WTC11 (cell line): ENCODE measurements at regions not wholly inside any gene's neighbourhood (a gene's known extent, or its start where the extent isn't known, plus 50 kb on each side); places are given as distances from the start of the nearest gene placed in this dataset.

Experiments used
- ATAC-seq: fragments of 200-7000 bp; cut with Tn5 transposase; 2 replicates; pipeline ENCODE4 v1.10.0; 2021; ENCODE audit warnings: mild to moderate bottlenecking, moderate library complexity
- CTCF ChIA-PET: fragments of 300-600 bp; sonication (Branson Sonifier 250); formaldehyde crosslinking; loops from one replicate; lab custom pipeline; 2021; ENCODE audit warnings: antibody characterized with exemption; lab: Charles Lee
- POLR2A ChIA-PET: fragments of 350-600 bp; sonication (Branson Sonifier 250); formaldehyde crosslinking; loops from one replicate; lab custom pipeline; 2021; ENCODE audit warnings: antibody characterized with exemption; lab: Charles Lee
- DNase-seq: peaks from one replicate; pipeline ENCODE4 v3.0.0; 2021; ENCODE audit warnings: low spot score
- H3K27ac Mint-ChIP-seq: 2 replicates; pipeline ENCODE4 v1.8.0; 2021; ENCODE audit warnings: mixed read lengths
- H3K27me3 Mint-ChIP-seq: 2 replicates; pipeline ENCODE4 v1.8.0; 2021; ENCODE audit warnings: low read depth, mild to moderate bottlenecking, moderate library complexity, mixed read lengths
- H3K36me3 Mint-ChIP-seq: 2 replicates; pipeline ENCODE4 v1.8.0; 2021; ENCODE audit warnings: mixed read lengths
- H3K4me1 Mint-ChIP-seq: 2 replicates; pipeline ENCODE4 v1.8.0; 2022; ENCODE audit warnings: mixed read lengths
- H3K4me3 Mint-ChIP-seq: 2 replicates; pipeline ENCODE4 v1.8.0; 2021; ENCODE audit warnings: mild to moderate bottlenecking, moderate library complexity, mixed read lengths
- H3K9me3 Mint-ChIP-seq: 2 replicates; pipeline ENCODE4 v1.8.0; 2021; ENCODE audit warnings: mixed read lengths
- CREB1 ChIP-seq: sonication (generic); formaldehyde crosslinking; IDR thresholded peaks from 2 replicates; pipeline ENCODE4 v1.8.0; 2023; ENCODE audit warnings: mild to moderate bottlenecking, missing genetic modification reagents
- CREM ChIP-seq: sonication (generic); formaldehyde crosslinking; IDR thresholded peaks from 2 replicates; pipeline ENCODE4 v1.8.1; 2022; ENCODE audit warnings: mild to moderate bottlenecking, missing genetic modification reagents, moderate library complexity
- ELF4 ChIP-seq: sonication (generic); formaldehyde crosslinking; IDR thresholded peaks from 2 replicates; pipeline ENCODE4 v1.8.1; 2022; ENCODE audit warnings: low read depth, mild to moderate bottlenecking, moderate library complexity, missing genetic modification reagents
- EMX1 ChIP-seq: fragments of 250-450 bp; sonication (Bioruptor Pico); IDR thresholded peaks from 2 replicates; pipeline ENCODE4 v1.8.0; 2021; ENCODE audit warnings: mild to moderate bottlenecking
- ETV6 ChIP-seq: sonication (generic); formaldehyde crosslinking; IDR thresholded peaks from 2 replicates; pipeline ENCODE4 v1.8.1; 2022; ENCODE audit warnings: mild to moderate bottlenecking, missing genetic modification reagents
- FOXJ3 ChIP-seq: sonication (generic); formaldehyde crosslinking; IDR thresholded peaks from 2 replicates; pipeline ENCODE4 v1.9.0; 2021; ENCODE audit warnings: missing genetic modification reagents, mild to moderate bottlenecking, borderline replicate concordance
- GTF2I ChIP-seq: fragments of 250-450 bp; sonication (Bioruptor Pico); conservative IDR thresholded peaks from 2 replicates; pipeline ENCODE4 v1.4.0; 2021; ENCODE audit warnings: mild to moderate bottlenecking
- HMGA2 ChIP-seq: fragments of 250-450 bp; sonication (Bioruptor Pico); IDR thresholded peaks from 2 replicates; pipeline ENCODE4 v1.4.0; 2021; ENCODE audit warnings: mild to moderate bottlenecking, moderate library complexity
- IRF2 ChIP-seq: sonication (generic); formaldehyde crosslinking; IDR thresholded peaks from 2 replicates; pipeline ENCODE4 v1.8.0; 2022; ENCODE audit warnings: low read depth, missing genetic modification reagents, borderline replicate concordance
- MAX ChIP-seq: sonication (generic); formaldehyde crosslinking; IDR thresholded peaks from 2 replicates; pipeline ENCODE4 v1.8.0; 2022; ENCODE audit warnings: mild to moderate bottlenecking, missing genetic modification reagents
- MXD4 ChIP-seq: fragments of 250-450 bp; sonication (Bioruptor Pico); IDR thresholded peaks from 2 replicates; pipeline ENCODE4 v1.8.0; 2021; ENCODE audit warnings: mild to moderate bottlenecking, moderate library complexity, borderline replicate concordance
- NFYB ChIP-seq: sonication (generic); formaldehyde crosslinking; conservative IDR thresholded peaks from 2 replicates; pipeline ENCODE4 v1.8.0; 2022; ENCODE audit warnings: low read depth, missing genetic modification reagents
- PRDM15 ChIP-seq: sonication (generic); formaldehyde crosslinking; IDR thresholded peaks from 2 replicates; pipeline ENCODE4 v1.8.0; 2022; ENCODE audit warnings: missing genetic modification reagents
- PREB ChIP-seq: sonication (generic); formaldehyde crosslinking; IDR thresholded peaks from 2 replicates; pipeline ENCODE4 v1.8.1; 2022; ENCODE audit warnings: mild to moderate bottlenecking, missing genetic modification reagents, moderate library complexity, borderline replicate concordance
- RELA ChIP-seq: sonication (generic); formaldehyde crosslinking; IDR thresholded peaks from 2 replicates; pipeline ENCODE4 v1.8.1; 2022; ENCODE audit warnings: missing genetic modification reagents, mild to moderate bottlenecking, borderline replicate concordance
- RORB ChIP-seq: fragments of 250-450 bp; sonication (Bioruptor Pico); IDR thresholded peaks from 2 replicates; pipeline ENCODE4 v1.9.0; 2021; ENCODE audit warnings: mild to moderate bottlenecking
- SP1 ChIP-seq: sonication (generic); formaldehyde crosslinking; conservative IDR thresholded peaks from 2 replicates; pipeline ENCODE4 v1.8.1; 2022; ENCODE audit warnings: missing genetic modification reagents
- ZNF121 ChIP-seq: sonication (generic); formaldehyde crosslinking; IDR thresholded peaks from 2 replicates; pipeline ENCODE4 v1.8.0; 2023; ENCODE audit warnings: missing genetic modification reagents
- ZNF138 ChIP-seq: sonication (generic); formaldehyde crosslinking; conservative IDR thresholded peaks from 2 replicates; pipeline ENCODE4 v1.8.1; 2022; ENCODE audit warnings: mild to moderate bottlenecking, moderate library complexity, missing genetic modification reagents
- ZNF219 ChIP-seq: sonication (generic); formaldehyde crosslinking; IDR thresholded peaks from 2 replicates; pipeline ENCODE4 v1.8.0; 2023; ENCODE audit warnings: missing genetic modification reagents, mild to moderate bottlenecking, borderline replicate concordance
- ZNF232 ChIP-seq: sonication (generic); formaldehyde crosslinking; IDR thresholded peaks from 2 replicates; pipeline ENCODE4 v1.8.0; 2022; ENCODE audit warnings: mild to moderate bottlenecking, missing genetic modification reagents
- ZNF263 ChIP-seq: sonication (generic); formaldehyde crosslinking; IDR thresholded peaks from 2 replicates; pipeline ENCODE4 v1.8.1; 2022; ENCODE audit warnings: low read depth, mild to moderate bottlenecking, moderate library complexity, missing genetic modification reagents
- ZNF396 ChIP-seq: fragments of 250-450 bp; sonication (Bioruptor Pico); IDR thresholded peaks from 2 replicates; pipeline ENCODE4 v1.8.0; 2021; ENCODE audit warnings: mild to moderate bottlenecking, moderate library complexity, borderline replicate concordance
- TF ChIP-seq, protein P1 (sequence below): sonication (generic); formaldehyde crosslinking; IDR thresholded peaks from 2 replicates; pipeline ENCODE4 v1.8.1; 2022; ENCODE audit warnings: low read depth, missing genetic modification reagents, borderline replicate concordance
- TF ChIP-seq, protein P2 (sequence below): sonication (generic); formaldehyde crosslinking; conservative IDR thresholded peaks from 2 replicates; pipeline ENCODE4 v1.8.1; 2023; ENCODE audit warnings: mild to moderate bottlenecking, low read depth, missing genetic modification reagents, moderate library complexity

GRCh38 chr18:25842665-25843064 lies 247.7 kb downstream of the SS18 start:
- ChIA-PET CTCF (no interaction called here), POLR2A (no interaction called here)
- Mint-ChIP-seq H3K9me3 (peaks cover 4% of the 10 kb centered on the region; the same call in 1 of the 2 replicates), H3K27ac (no peak overlapping the region), H3K4me1 (peaks cover 11% of the 10 kb centered on the region), H3K27me3 (peaks cover 2% of the 10 kb centered on the region; the same call in 1 of the 2 replicates), H3K36me3 (no peaks in the 10 kb centered on the region), H3K4me3 (no peak overlapping the region)
- ATAC-seq (no peak), DNase-seq (no peak)
- TF ChIP-seq ETV6 (CRISPR knock-in tag) (no peak), ZNF263 (no peak), GTF2I (CRISPR knock-in tag) (no peak), ELF4 (CRISPR knock-in tag) (no peak), NFYB (no peak), IRF2 (CRISPR knock-in tag) (no peak), ZNF121 (CRISPR knock-in tag) (no peak), SP1 (CRISPR knock-in tag) (no peak), RORB (CRISPR knock-in tag) (no peak), RELA (CRISPR knock-in tag) (no peak), PRDM15 (CRISPR knock-in tag) (no peak), MAX (CRISPR knock-in tag) (no peak), HMGA2 (CRISPR knock-in tag) (no peak), CREM (no peak), ZNF396 (CRISPR knock-in tag) (no peak)
- TF ChIP-seq, protein P1, sequence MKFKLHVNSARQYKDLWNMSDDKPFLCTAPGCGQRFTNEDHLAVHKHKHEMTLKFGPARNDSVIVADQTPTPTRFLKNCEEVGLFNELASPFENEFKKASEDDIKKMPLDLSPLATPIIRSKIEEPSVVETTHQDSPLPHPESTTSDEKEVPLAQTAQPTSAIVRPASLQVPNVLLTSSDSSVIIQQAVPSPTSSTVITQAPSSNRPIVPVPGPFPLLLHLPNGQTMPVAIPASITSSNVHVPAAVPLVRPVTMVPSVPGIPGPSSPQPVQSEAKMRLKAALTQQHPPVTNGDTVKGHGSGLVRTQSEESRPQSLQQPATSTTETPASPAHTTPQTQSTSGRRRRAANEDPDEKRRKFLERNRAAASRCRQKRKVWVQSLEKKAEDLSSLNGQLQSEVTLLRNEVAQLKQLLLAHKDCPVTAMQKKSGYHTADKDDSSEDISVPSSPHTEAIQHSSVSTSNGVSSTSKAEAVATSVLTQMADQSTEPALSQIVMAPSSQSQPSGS (CRISPR knock-in tag) = no peak
- TF ChIP-seq, protein P2, sequence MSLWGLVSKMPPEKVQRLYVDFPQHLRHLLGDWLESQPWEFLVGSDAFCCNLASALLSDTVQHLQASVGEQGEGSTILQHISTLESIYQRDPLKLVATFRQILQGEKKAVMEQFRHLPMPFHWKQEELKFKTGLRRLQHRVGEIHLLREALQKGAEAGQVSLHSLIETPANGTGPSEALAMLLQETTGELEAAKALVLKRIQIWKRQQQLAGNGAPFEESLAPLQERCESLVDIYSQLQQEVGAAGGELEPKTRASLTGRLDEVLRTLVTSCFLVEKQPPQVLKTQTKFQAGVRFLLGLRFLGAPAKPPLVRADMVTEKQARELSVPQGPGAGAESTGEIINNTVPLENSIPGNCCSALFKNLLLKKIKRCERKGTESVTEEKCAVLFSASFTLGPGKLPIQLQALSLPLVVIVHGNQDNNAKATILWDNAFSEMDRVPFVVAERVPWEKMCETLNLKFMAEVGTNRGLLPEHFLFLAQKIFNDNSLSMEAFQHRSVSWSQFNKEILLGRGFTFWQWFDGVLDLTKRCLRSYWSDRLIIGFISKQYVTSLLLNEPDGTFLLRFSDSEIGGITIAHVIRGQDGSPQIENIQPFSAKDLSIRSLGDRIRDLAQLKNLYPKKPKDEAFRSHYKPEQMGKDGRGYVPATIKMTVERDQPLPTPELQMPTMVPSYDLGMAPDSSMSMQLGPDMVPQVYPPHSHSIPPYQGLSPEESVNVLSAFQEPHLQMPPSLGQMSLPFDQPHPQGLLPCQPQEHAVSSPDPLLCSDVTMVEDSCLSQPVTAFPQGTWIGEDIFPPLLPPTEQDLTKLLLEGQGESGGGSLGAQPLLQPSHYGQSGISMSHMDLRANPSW (CRISPR knock-in tag) = no peak

DNA sequence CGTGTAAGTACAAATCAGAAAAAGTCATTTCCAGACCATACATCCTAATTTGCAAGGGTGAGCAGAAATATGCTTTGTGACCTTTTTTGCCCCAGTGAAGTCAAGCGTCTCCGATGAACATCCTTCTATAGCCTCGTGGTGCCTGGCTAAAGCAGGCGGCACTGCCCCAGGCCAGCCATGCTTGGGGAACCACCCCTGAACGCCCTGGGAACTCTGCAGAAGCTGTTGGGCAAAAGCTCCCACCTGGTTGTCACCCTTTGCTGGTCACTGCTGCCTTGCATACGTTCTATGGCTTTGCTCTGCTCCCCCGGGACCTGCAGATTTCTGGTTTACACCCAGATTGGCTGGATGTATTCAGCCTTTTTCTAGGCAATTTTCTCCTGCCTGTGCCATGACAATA lies 256.4 kb downstream of the SS18 start:
- ATAC-seq (no peak), DNase-seq (no peak)
- no peak overlapping the region for H3K27ac Mint-ChIP-seq
- no peak overlapping the region for H3K4me3 Mint-ChIP-seq
- ChIA-PET POLR2A (no interaction called here), CTCF (interaction anchor here (0.5 to 0.7 kb wide), 3 partner anchors 8 to 88 kb away, joined by 3 to 6 read pairs (median 3); no protein-coding TSS in a partner anchor)
- no peaks in the 10 kb centered on the region for H3K4me1 Mint-ChIP-seq
- no peaks in the 10 kb centered on the region for H3K27me3 Mint-ChIP-seq
- no peaks in the 10 kb centered on the region for H3K9me3 Mint-ChIP-seq
- H3K36me3 Mint-ChIP-seq = no peaks in the 10 kb centered on the region
- TF ChIP-seq ZNF219 (CRISPR knock-in tag) (no peak), ZNF232 (CRISPR knock-in tag) (no peak), MXD4 (CRISPR knock-in tag) (no peak), EMX1 (CRISPR knock-in tag) (no peak), CREB1 (CRISPR knock-in tag) (no peak), ELF4 (CRISPR knock-in tag) (no peak), PREB (CRISPR knock-in tag) (no peak), ZNF138 (CRISPR knock-in tag) (no peak), FOXJ3 (CRISPR knock-in tag) (no peak), CREM (no peak)
- TF ChIP-seq, all 79 proteins: peak for 0
